OCI-LY3 (cell line): ENCODE measurements at regions not wholly inside any gene's neighbourhood (a gene's known extent, or its start where the extent isn't known, plus 50 kb on each side); places are given as distances from the start of the nearest gene placed in this dataset.

Source experiments
- H2AFZ ChIP-seq: fragments of 200-600, 300-600 bp; shearing (Covaris generic); 2 replicates; pipeline ENCODE4 v1.6.0; 2014; ENCODE audit warnings: antibody characterized with exemption, low read depth, low read length
- H3K27ac ChIP-seq: fragments of 200-600, 300-600 bp; sonication (generic); 2 replicates; pipeline ENCODE4 v1.5.1; 2014; ENCODE audit warnings: mild to moderate bottlenecking, low read length, moderate library complexity, mixed read lengths
- H3K27me3 ChIP-seq: fragments of 200-600, 300-600 bp; sonication (generic); 2 replicates; pipeline ENCODE4 v1.6.1; 2014; ENCODE audit warnings: low read depth, low read length, mixed read lengths
- H3K36me3 ChIP-seq: fragments of 200-600, 300-600 bp; sonication (generic); replicated peaks from 2 replicates; pipeline ENCODE3; 2014; ENCODE audit warnings: low read depth, low read length, mixed read lengths
- H3K4me1 ChIP-seq: fragments of 300-600, 200-600 bp; sonication (generic); 2 replicates; pipeline ENCODE4 v1.6.1; 2014; ENCODE audit warnings: low read length, mixed read lengths
- H3K4me2 ChIP-seq: fragments of 200-600, 300-600 bp; sonication (generic); 2 replicates; pipeline ENCODE4 v1.6.1; 2014; ENCODE audit warnings: low read length, mixed read lengths
- H3K4me3 ChIP-seq: fragments of 300-600, 200-600 bp; sonication (generic); 2 replicates; pipeline ENCODE4 v1.5.1; 2014; ENCODE audit warnings: antibody characterized with exemption, mild to moderate bottlenecking, low read length, moderate library complexity
- H3K79me2 ChIP-seq: fragments of 300-600, 200-600 bp; shearing (Covaris generic); 2 replicates; pipeline ENCODE4 v1.6.1; 2014; ENCODE audit warnings: mild to moderate bottlenecking, low read length, mixed read lengths
- H3K9ac ChIP-seq: fragments of 300-600, 200-600 bp; shearing (Covaris generic); 2 replicates; pipeline ENCODE4 v1.6.0; 2014; ENCODE audit warnings: mild to moderate bottlenecking, low read length, moderate library complexity
- H3K9me3 ChIP-seq: fragments of 200-600, 300-600 bp; shearing (Covaris generic); 2 replicates; pipeline ENCODE4 v1.6.1; 2014; ENCODE audit warnings: low read length, mixed read lengths; ENCODE audit not compliant: insufficient read depth
- H4K20me1 ChIP-seq: fragments of 200-600, 300-600 bp; sonication (generic); 2 replicates; pipeline ENCODE4 v1.6.1; 2016; ENCODE audit warnings: low read length, mixed read lengths; ENCODE audit not compliant: insufficient read depth
- CTCF ChIP-seq: fragments of 200-600, 300-600 bp; sonication (generic); IDR thresholded peaks from 2 replicates; pipeline ENCODE4 v1.5.1; 2014; ENCODE audit warnings: antibody characterized with exemption, low read length, low read depth
- EZH2phosphoT487 ChIP-seq: fragments of 200-600 bp; shearing (Covaris generic); IDR thresholded peaks from 2 replicates; pipeline ENCODE4 v1.6.1; 2018; ENCODE audit warnings: antibody characterized with exemption, mixed run types, low read depth

- Histone ChIP-seq H3K4me2 (no peak overlapping the region), H3K79me2 (no peaks in the 10 kb centered on the region), H3K27ac (no peak overlapping the region), H3K4me1 (no peaks in the 10 kb centered on the region), H2AFZ (no peak overlapping the region), H3K9ac (no peak overlapping the region), H3K27me3 (peaks cover 4% of the 10 kb centered on the region; the same call in 1 of the 2 replicates), H3K36me3 (no peaks in the 10 kb centered on the region), H4K20me1 (no peaks in the 10 kb centered on the region), H3K9me3 (no peaks in the 10 kb centered on the region), H3K4me3 (no peak overlapping the region)
- TF ChIP-seq CTCF (no peak), EZH2phosphoT487 (no peak)
These were observed 517.5 kb downstream of the AGTPBP1 start for GRCh38 chr9:85224301-85224700.

GRCh38 chr9:85223506-85224125 is 518.1 kb downstream of the AGTPBP1 start:
- Histone ChIP-seq H3K36me3 (no peaks in the 10 kb centered on the region), H3K4me3 (no peak overlapping the region), H2AFZ (no peak overlapping the region), H3K9me3 (no peaks in the 10 kb centered on the region), H3K4me2 (no peak overlapping the region), H3K79me2 (no peaks in the 10 kb centered on the region), H3K9ac (no peak overlapping the region), H3K4me1 (no peaks in the 10 kb centered on the region), H3K27me3 (no peaks in the 10 kb centered on the region), H3K27ac (no peak overlapping the region), H4K20me1 (no peaks in the 10 kb centered on the region)
- TF ChIP-seq EZH2phosphoT487, result no peak
- TF ChIP-seq CTCF, result no peak

GRCh38 chr9:85216601-85217000 is 525.2 kb downstream of the AGTPBP1 start:
- no peak overlapping the region for H3K27ac ChIP-seq
- no peak for TF ChIP-seq CTCF
- TF ChIP-seq EZH2phosphoT487, result no peak
- H3K4me2 ChIP-seq, result no peak overlapping the region

GRCh38 chr9:85215961-85216360 is 525.8 kb downstream of the AGTPBP1 start:
- Histone ChIP-seq H3K4me2 (no peak overlapping the region), H3K4me3 (no peak overlapping the region), H3K27ac (no peak overlapping the region), H2AFZ (no peak overlapping the region), H3K36me3 (no peaks in the 10 kb centered on the region), H3K9me3 (no peaks in the 10 kb centered on the region), H3K79me2 (no peaks in the 10 kb centered on the region), H3K27me3 (peaks cover 15% of the 10 kb centered on the region; the same call in 1 of the 2 replicates), H3K9ac (no peak overlapping the region), H4K20me1 (no peaks in the 10 kb centered on the region), H3K4me1 (no peaks in the 10 kb centered on the region)
- TF ChIP-seq EZH2phosphoT487 (no peak), CTCF (no peak)

More at GRCh38 chr9:85216601-85217000, 525.2 kb downstream of the AGTPBP1 start:
- Histone ChIP-seq H3K4me1 (no peaks in the 10 kb centered on the region), H3K9me3 (no peaks in the 10 kb centered on the region), H3K79me2 (no peaks in the 10 kb centered on the region), H3K9ac (no peak overlapping the region), H2AFZ (no peak overlapping the region), H3K36me3 (no peaks in the 10 kb centered on the region), H4K20me1 (no peaks in the 10 kb centered on the region), H3K27me3 (peaks cover 15% of the 10 kb centered on the region; the same call in 1 of the 2 replicates), H3K4me3 (no peak overlapping the region)
